ES-I3 (cell line): ENCODE measurements at regions not wholly inside any gene's neighbourhood (a gene's known extent, or its start where the extent isn't known, plus 50 kb on each side); places are given as distances from the start of the nearest gene placed in this dataset.
"Not testable (repeated sequence)": the region's sequence is repeated elsewhere in the genome, so short reads cannot be mapped to it uniquely, and the experiment has no call there.

Experiments used
- H3K36me3 ChIP-seq: 2 replicates; pipeline ENCODE4 v1.6.1; 2013; ENCODE audit warnings: mild to moderate bottlenecking, low read length, control low read depth, moderate library complexity; ENCODE audit not compliant: insufficient read depth
- H3K4me1 ChIP-seq: 2 replicates; pipeline ENCODE4 v1.6.1; 2013; ENCODE audit warnings: mild to moderate bottlenecking, control low read depth, low read length; ENCODE audit not compliant: insufficient read depth
- H3K9ac ChIP-seq: 2 replicates; pipeline ENCODE4 v1.6.1; 2013; ENCODE audit warnings: low read depth, mild to moderate bottlenecking, low read length, moderate library complexity
- H3K9me3 ChIP-seq: 2 replicates; pipeline ENCODE4 v1.6.1; 2013; ENCODE audit warnings: mild to moderate bottlenecking, low read length, moderate library complexity; ENCODE audit not compliant: control insufficient read depth, insufficient read depth

- H3K9me3 ChIP-seq, result no peaks in the 10 kb centered on the region
- H3K36me3 ChIP-seq, result no peaks in the 10 kb centered on the region
- H3K9ac ChIP-seq, result no peak overlapping the region
- no peaks in the 10 kb centered on the region for H3K4me1 ChIP-seq
Measured at GRCh38 chr9:106220415-106220814, 526.1 kb downstream of the TMEM38B start.

DNA sequence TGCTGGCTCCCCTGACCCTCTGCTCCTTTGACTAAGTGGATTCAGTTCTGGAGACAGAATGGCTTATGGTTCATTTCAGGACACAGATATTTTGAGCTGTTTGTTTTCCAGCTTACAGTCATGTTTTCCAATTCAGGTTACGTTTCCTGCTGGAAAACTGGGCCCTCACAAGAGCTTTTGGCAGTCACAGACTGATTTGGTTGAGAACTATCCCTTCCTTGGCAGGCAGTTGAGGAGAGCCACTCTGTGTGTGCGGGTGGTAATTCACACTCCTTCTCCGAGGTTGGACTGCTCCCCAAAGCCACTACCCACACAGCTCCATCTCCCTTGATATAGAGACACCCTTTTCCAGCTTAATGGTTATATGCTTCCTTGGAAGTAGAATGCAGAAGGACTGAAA is 534.5 kb downstream of the TMEM38B start:
- H3K9ac ChIP-seq, result no peak overlapping the region
- no peaks in the 10 kb centered on the region for H3K4me1 ChIP-seq
- H3K9me3 ChIP-seq, result no peaks in the 10 kb centered on the region
- no peaks in the 10 kb centered on the region; the same call in 1 of the 2 replicates for H3K36me3 ChIP-seq

DNA sequence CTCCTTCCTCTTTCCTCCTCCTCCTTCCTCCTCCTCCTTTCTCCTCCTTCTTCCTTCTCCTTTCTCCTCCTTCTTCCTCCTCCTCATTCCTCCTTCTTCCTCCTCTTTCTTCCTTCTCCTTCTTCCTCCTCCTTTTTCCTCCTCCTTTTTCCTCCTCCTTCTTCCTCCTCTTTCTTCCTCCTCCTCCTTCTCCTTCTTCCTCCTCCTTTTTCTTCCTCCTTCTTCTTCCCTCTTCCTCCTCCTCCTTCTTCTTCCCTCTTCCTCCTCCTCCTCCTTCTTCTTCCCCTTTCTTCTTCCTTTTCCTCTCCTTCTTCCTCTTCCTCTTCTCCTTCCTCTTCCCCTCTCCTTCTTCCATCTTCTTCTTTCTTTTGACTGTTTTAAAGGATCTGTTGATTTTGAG is 538.8 kb downstream of the TMEM38B start:
- Histone ChIP-seq H3K9ac (no peak overlapping the region), H3K36me3 (no peaks in the 10 kb centered on the region; the same call in 1 of the 2 replicates), H3K9me3 (no peaks in the 10 kb centered on the region)

GRCh38 chr9:106260908-106261307 is 566.6 kb downstream of the TMEM38B start:
- H3K36me3 ChIP-seq, H3K9ac ChIP-seq, H3K9me3 ChIP-seq, H3K4me1 ChIP-seq: not testable (repeated sequence)

More for the DNA sequence above, 538.8 kb downstream of the TMEM38B start:
- no peaks in the 10 kb centered on the region for H3K4me1 ChIP-seq

DNA sequence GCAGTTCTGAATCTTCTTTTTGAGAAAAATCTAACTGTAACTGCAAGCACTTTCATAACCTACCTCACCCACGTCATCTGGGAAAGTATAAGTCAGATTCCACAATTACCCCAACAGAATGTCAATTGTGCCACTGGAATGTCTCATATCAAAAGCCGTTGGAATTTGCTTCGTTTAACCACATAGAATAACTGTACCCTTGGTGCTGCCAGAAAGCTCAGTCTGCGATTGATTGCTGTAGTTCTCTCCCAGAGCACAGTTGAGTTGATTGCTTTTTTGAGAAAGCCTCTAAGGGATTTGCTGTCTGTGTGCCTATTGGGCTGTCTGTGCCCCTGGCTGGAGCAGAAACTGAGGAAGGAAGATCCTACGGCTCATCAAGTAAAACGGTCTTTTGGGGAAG is 583.6 kb downstream of the TMEM38B start:
- Histone ChIP-seq H3K9me3 (no peaks in the 10 kb centered on the region), H3K36me3 (no peaks in the 10 kb centered on the region), H3K9ac (no peak overlapping the region)

DNA sequence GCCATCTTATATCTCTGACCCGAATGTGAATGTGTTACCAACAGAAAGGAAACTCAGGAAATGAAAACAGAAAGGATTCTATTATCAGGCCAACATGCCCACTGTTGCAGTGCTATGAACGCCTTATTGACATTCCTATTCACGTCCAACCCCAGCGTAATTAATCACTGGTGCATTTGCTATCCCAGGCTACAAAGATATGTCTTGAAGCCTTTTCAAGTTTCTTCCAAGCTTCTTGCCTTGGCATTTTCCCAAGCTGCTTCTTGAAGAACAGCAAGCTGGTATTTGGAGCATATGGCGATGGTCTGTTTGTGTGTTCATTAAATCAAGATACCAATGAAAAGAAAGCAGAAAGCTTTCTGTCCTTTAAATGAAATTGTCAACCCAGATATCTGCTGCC is 579.2 kb upstream of the ZNF462 start:
- H3K9ac ChIP-seq, result no peak overlapping the region
- H3K4me1 ChIP-seq, result peaks cover 4% of the 10 kb centered on the region; the same call in 1 of the 2 replicates
- H3K36me3 ChIP-seq, result no peaks in the 10 kb centered on the region
- H3K9me3 ChIP-seq, result no peaks in the 10 kb centered on the region

More for the DNA sequence above, 583.6 kb downstream of the TMEM38B start:
- H3K4me1 ChIP-seq, result no peaks in the 10 kb centered on the region

DNA sequence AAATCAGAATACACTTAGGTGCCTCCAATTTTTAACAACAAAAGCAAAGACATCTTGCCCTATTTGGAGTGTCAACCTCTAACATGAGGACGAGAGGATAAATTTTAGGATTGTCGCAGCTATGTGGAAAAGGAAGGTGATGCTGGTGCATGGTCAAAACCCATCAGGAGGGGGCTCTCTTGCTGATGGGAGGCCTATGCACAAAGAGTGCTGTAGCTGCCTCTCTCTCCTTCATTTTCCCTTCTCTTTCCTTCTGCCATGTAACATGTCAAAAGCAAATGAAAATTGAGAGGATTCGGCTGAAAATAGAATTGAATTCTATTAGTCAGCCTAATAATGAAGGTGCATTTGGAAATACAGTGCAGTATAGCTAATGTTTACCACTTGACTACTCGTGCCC is 578.7 kb upstream of the ZNF462 start:
- Histone ChIP-seq H3K36me3 (no peaks in the 10 kb centered on the region), H3K4me1 (peaks cover 4% of the 10 kb centered on the region; the same call in 1 of the 2 replicates), H3K9me3 (no peaks in the 10 kb centered on the region), H3K9ac (no peak overlapping the region)

DNA sequence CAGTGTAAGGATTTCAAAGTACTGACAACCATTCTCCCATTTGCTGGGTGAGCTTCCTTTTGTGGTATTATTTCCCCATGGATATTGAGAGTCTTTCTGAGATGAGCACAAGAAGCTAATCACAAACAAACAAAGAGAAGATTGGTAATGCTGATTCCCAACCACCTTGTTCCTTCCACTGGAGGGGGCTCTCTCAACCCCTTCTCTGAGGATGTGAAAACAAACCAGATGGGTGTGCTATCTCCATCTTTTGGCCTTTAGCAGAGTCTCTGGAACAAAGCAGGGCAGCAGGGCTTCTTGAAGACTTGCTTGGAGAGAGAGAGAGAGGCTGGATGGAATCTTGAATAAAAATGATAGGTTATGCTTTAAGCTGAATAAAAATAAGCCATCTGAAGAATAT is 576.7 kb upstream of the ZNF462 start:
- no peaks in the 10 kb centered on the region for H3K9me3 ChIP-seq
- no peaks in the 10 kb centered on the region for H3K36me3 ChIP-seq
- no peak overlapping the region for H3K9ac ChIP-seq
- H3K4me1 ChIP-seq, result peaks cover 4% of the 10 kb centered on the region; the same call in 1 of the 2 replicates

- H3K36me3 ChIP-seq, result no peaks in the 10 kb centered on the region
- H3K4me1 ChIP-seq, result peaks cover 4% of the 10 kb centered on the region; the same call in 1 of the 2 replicates
- no peaks in the 10 kb centered on the region for H3K9me3 ChIP-seq
- H3K9ac ChIP-seq, result no peak overlapping the region
Measured at GRCh38 chr9:106287091-106287631, 575.8 kb upstream of the ZNF462 start.

GRCh38 chr9:106287731-106288130 is 575.2 kb upstream of the ZNF462 start:
- Histone ChIP-seq H3K9me3 (no peaks in the 10 kb centered on the region), H3K36me3 (no peaks in the 10 kb centered on the region), H3K9ac (no peak overlapping the region), H3K4me1 (peaks cover 4% of the 10 kb centered on the region; the same call in 1 of the 2 replicates)

- H3K9ac ChIP-seq, result no peak overlapping the region
- no peaks in the 10 kb centered on the region for H3K9me3 ChIP-seq
- no peaks in the 10 kb centered on the region for H3K36me3 ChIP-seq
- peaks cover 4% of the 10 kb centered on the region; the same call in 1 of the 2 replicates for H3K4me1 ChIP-seq
Measured at GRCh38 chr9:106288689-106289088, 574.3 kb upstream of the ZNF462 start.

DNA sequence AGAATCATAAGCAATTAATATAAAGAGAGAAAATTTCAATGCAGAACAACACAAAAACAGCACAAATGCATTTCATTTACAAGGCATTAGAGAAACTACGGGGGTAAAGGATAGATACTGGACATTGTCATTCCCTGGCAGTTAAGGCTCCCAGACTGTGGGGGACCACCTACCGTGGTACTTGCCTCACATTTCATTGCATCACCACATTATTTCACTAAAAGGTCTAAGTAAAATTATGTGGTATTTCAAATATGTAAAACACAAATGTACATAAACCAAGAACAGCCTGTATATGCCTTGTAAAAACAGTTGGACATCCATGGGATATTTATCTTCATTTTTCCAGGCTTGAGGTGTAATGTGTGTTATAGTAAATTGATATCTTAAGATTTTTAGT is 571.2 kb upstream of the ZNF462 start:
- H3K36me3 ChIP-seq, result no peaks in the 10 kb centered on the region
- H3K9ac ChIP-seq, result no peak overlapping the region
- H3K9me3 ChIP-seq, result no peaks in the 10 kb centered on the region
- no peaks in the 10 kb centered on the region; the same call in 1 of the 2 replicates for H3K4me1 ChIP-seq

- Histone ChIP-seq H3K9ac (no peak overlapping the region), H3K4me1 (no peaks in the 10 kb centered on the region), H3K36me3 (no peaks in the 10 kb centered on the region), H3K9me3 (no peaks in the 10 kb centered on the region)
Measured at GRCh38 chr9:106296426-106296825, 566.5 kb upstream of the ZNF462 start.

DNA sequence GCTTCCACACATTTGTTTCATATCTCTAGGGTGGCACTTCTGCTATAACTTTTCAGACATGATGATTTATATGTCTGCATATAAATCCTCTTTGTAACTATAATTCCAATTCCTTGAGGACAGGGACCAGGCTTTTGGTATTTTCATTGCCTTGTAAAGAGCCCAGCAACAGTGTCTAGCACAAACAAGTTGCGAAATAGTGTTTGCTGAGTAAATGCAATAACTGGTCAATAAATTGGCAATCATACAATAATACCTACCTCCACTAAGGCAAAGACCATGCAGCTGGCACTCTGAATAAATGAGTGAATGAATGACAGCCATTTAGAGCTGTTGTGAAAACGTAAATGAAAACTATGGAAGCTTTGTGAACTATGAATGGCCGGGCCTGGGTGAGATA is 564.0 kb upstream of the ZNF462 start:
- Histone ChIP-seq H3K9ac (no peak overlapping the region), H3K36me3 (no peaks in the 10 kb centered on the region), H3K4me1 (no peaks in the 10 kb centered on the region), H3K9me3 (no peaks in the 10 kb centered on the region)

DNA sequence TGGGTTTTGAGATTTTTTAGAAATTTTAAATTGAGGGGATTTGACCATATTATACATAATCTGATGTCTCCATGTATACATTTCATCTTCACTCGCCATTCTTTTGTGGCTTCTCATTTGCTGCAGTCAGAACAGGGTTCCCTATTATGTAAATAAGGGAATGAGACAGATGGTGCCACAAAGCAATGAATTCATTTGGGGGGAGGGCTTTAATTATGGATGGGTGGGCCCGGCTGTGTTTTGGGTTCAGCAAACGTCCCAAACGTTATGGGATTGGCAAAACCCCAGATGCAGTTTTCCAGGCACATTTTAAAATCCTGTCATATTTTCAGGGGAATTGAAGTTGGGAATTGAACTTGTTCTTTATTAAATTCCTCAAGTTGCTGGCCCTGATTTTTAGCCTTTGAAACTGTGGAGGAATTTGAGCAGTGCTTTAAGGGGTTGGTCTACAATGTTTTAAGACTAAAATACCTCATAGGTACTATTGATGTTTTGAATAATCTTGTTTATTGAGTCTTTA is 558.5 kb upstream of the ZNF462 start:
- no peaks in the 10 kb centered on the region for H3K36me3 ChIP-seq
- H3K4me1 ChIP-seq, result no peaks in the 10 kb centered on the region
- H3K9me3 ChIP-seq, result no peaks in the 10 kb centered on the region
- no peak overlapping the region for H3K9ac ChIP-seq
